ENCODE measurements at regions not wholly inside any gene's neighbourhood (a gene's known extent, or its start where the extent isn't known, plus 50 kb on each side); places are given as distances from the start of the nearest gene placed in this dataset.

- Histone ChIP-seq H3K27ac (no peak overlapping the region), H3K9me3 (no peaks in the 10 kb centered on the region), H3K4me3 (no peak overlapping the region), H3K4me1 (ENCODE audit: control insufficient read depth in 1 of 2, low read depth in 2 of 2) (no peaks in the 10 kb centered on the region), H3K36me3 (no peaks in the 10 kb centered on the region), H3K27me3 (replicated peaks; ENCODE audit: insufficient read depth) (no peaks in the 10 kb centered on the region)
- TF ChIP-seq CTCF (IDR thresholded peaks at IDR 0.05) = no peak
- DNase-seq (ENCODE audit: low spot score) = no peak
- no peak for ATAC-seq (ENCODE audit: insufficient number of reproducible peaks, low FRiP score, low read depth)
These were observed 62.0 kb upstream of the ESRRG start for GRCh38 chr1:216785221-216785620.

- DNase-seq (ENCODE audit: low spot score) (no peak), ATAC-seq (ENCODE audit: insufficient number of reproducible peaks, low FRiP score, low read depth) (no peak)
- Histone ChIP-seq H3K9me3 (no peaks in the 10 kb centered on the region), H3K27me3 (replicated peaks; ENCODE audit: insufficient read depth) (no peaks in the 10 kb centered on the region), H3K27ac (no peak overlapping the region), H3K4me3 (no peak overlapping the region), H3K36me3 (no peaks in the 10 kb centered on the region), H3K4me1 (ENCODE audit: control insufficient read depth in 1 of 2, low read depth in 2 of 2) (no peaks in the 10 kb centered on the region)
- no peak for TF ChIP-seq CTCF (IDR thresholded peaks at IDR 0.05)
These were observed 56.5 kb upstream of the ESRRG start for GRCh38 chr1:216779686-216780085.

- ATAC-seq (ENCODE audit: insufficient number of reproducible peaks, low FRiP score, low read depth) (no peak), DNase-seq (ENCODE audit: low spot score) (no peak)
- no peak overlapping the region for H3K27ac ChIP-seq
- H3K36me3 ChIP-seq = no peaks in the 10 kb centered on the region
- H3K9me3 ChIP-seq = no peaks in the 10 kb centered on the region
- H3K4me1 ChIP-seq (ENCODE audit: control insufficient read depth in 1 of 2, low read depth in 2 of 2) = no peaks in the 10 kb centered on the region
- no peaks in the 10 kb centered on the region for H3K27me3 ChIP-seq (replicated peaks; ENCODE audit: insufficient read depth)
- TF ChIP-seq CTCF (IDR thresholded peaks at IDR 0.05) = no peak
- H3K4me3 ChIP-seq = no peak overlapping the region
These were observed 55.5 kb upstream of the ESRRG start for GRCh38 chr1:216778737-216779136.

- DNase-seq (ENCODE audit: low spot score) (no peak), ATAC-seq (ENCODE audit: insufficient number of reproducible peaks, low FRiP score, low read depth) (no peak)
- H3K36me3 ChIP-seq = no peaks in the 10 kb centered on the region
- no peak overlapping the region for H3K4me3 ChIP-seq
- H3K27ac ChIP-seq = no peak overlapping the region
- TF ChIP-seq CTCF (IDR thresholded peaks at IDR 0.05) = no peak
- no peaks in the 10 kb centered on the region for H3K4me1 ChIP-seq (ENCODE audit: control insufficient read depth in 1 of 2, low read depth in 2 of 2)
- no peaks in the 10 kb centered on the region for H3K27me3 ChIP-seq (replicated peaks; ENCODE audit: insufficient read depth)
- no peaks in the 10 kb centered on the region for H3K9me3 ChIP-seq
These were observed 53.9 kb upstream of the ESRRG start for GRCh38 chr1:216777148-216777547.

Measured in thoracic aorta (tissue), 2 donors.